CD4-positive, alpha-beta T cell (primary cell): ENCODE measurements at regions not wholly inside any gene's neighbourhood (a gene's known extent, or its start where the extent isn't known, plus 50 kb on each side); places are given as distances from the start of the nearest gene placed in this dataset.

ENCODE experiments used
- ATAC-seq: fragments of 200-7000 bp; cut with Tn5 transposase; one replicate; pipeline ENCODE4 v1.10.0; 2022; ENCODE audit warnings: mild to moderate bottlenecking; ENCODE audit not compliant: poor library complexity
- CTCF ChIA-PET: fragments of 350-600 bp; sonication (Branson Sonifier 250); formaldehyde crosslinking; loops from one replicate; lab custom pipeline; 2021; ENCODE audit warnings: antibody characterized with exemption, inconsistent platforms; lab: Charles Lee
- POLR2A ChIA-PET: fragments of 350-600 bp; sonication (Branson Sonifier 250); formaldehyde crosslinking; loops from one replicate; lab custom pipeline; 2021; ENCODE audit warnings: antibody characterized with exemption, inconsistent platforms; lab: Charles Lee
- DNase-seq, 14 experiments: peaks; one replicate each; pipeline ENCODE4 v3.0.0-alpha.2; 2013 to 2020; ENCODE audit warnings: mixed read lengths in 2 of 14
- H3K27ac ChIP-seq, 2 donors: one replicate each; pipeline versions ENCODE4 v1.5.1 to v1.7.0; 2013; ENCODE audit warnings: low read length in 2 of 2, low read depth in 1 of 2, mild to moderate bottlenecking in 1 of 2
- H3K27me3 ChIP-seq, 2 experiments: 1 replicate in 1 of 2; 2 replicates in 1 of 2; pipeline versions ENCODE4 v1.6.1 to v1.7.0; 2013; ENCODE audit warnings: low read length in 2 of 2, control low read depth in 1 of 2, mild to moderate bottlenecking in 1 of 2, moderate library complexity in 1 of 2; ENCODE audit not compliant: insufficient read depth in 2 of 2, control insufficient read depth in 1 of 2
- H3K36me3 ChIP-seq: one replicate; pipeline ENCODE4 v1.6.1; 2013; ENCODE audit warnings: low read length, control low read depth; ENCODE audit not compliant: insufficient read depth
- H3K4me1 ChIP-seq: one replicate; pipeline ENCODE4 v1.6.1; 2013; ENCODE audit warnings: low read length, control low read depth; ENCODE audit not compliant: insufficient read depth
- H3K4me3 ChIP-seq: one replicate; pipeline ENCODE4 v1.5.1; 2013; ENCODE audit warnings: mild to moderate bottlenecking, low read length, moderate library complexity
- H3K9me3 ChIP-seq, 2 experiments: 1 replicate in 1 of 2; 2 replicates in 1 of 2; pipeline versions ENCODE4 v1.6.1 to v1.7.0; 2013; ENCODE audit warnings: low read length in 2 of 2, mild to moderate bottlenecking in 2 of 2, control low read depth in 1 of 2, moderate library complexity in 1 of 2; ENCODE audit not compliant: control insufficient read depth in 1 of 2, insufficient read depth in 1 of 2
- H3K27ac Mint-ChIP-seq: one replicate; pipeline ENCODE4 v1.8.0; 2020; ENCODE audit warnings: mixed read lengths
- H3K27me3 Mint-ChIP-seq: one replicate; pipeline ENCODE4 v1.8.0; 2021; ENCODE audit warnings: mixed read lengths
- H3K36me3 Mint-ChIP-seq: one replicate; pipeline ENCODE4 v1.8.0; 2021; ENCODE audit warnings: low read depth, mixed read lengths
- H3K4me1 Mint-ChIP-seq: one replicate; pipeline ENCODE4 v1.8.0; 2021; ENCODE audit warnings: low read depth, mixed read lengths
- H3K4me3 Mint-ChIP-seq: one replicate; pipeline ENCODE4 v1.8.0; 2020; ENCODE audit warnings: mild to moderate bottlenecking, mixed read lengths
- H3K9me3 Mint-ChIP-seq: one replicate; pipeline ENCODE4 v1.8.0; 2020; ENCODE audit warnings: mixed read lengths
- intact Hi-C, 2 experiments: fragments of 100-400 bp; cut with DNase I in 1 of 2; cut with micrococcal nuclease in 1 of 2; formaldehyde crosslinking; loops; one replicate each; pipeline versions ENCODE4 v1.15.1 to v1.9.0; 2023 to 2025; cut with DNase I, micrococcal nuclease
- TF ChIP-seq, protein P1 (sequence below): fragments of 200-600 bp; IDR thresholded peaks from one replicate; pipeline ENCODE4 v1.8.0; 2022; ENCODE audit warnings: antibody characterized with exemption, mild to moderate bottlenecking

DNA sequence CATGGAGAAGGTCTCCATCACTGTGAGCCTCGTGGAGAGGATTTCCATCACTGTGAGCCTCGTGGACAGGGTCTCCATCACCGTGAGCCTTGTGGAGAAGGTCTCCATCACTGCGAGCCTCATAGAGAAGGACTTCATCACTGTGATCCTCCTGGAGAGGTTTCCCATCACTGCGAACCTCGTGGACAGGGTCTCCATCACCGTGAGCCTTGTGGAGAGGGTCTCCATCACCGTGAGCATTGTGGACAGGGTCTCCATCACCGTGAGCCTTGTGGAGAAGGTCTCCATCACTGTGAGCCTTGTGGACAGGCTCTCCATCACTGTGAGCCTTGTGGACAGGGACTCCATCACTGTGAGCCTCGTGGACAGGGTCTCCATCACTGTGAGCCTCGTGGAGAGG is 140.4 kb downstream of the ERMARD start:
- no peak for ATAC-seq
- peaks cover 0 to 27% of the 10 kb centered on the region in 2 experiments for H3K9me3 ChIP-seq
- H3K36me3 ChIP-seq, result no peaks in the 10 kb centered on the region
- H3K27ac Mint-ChIP-seq, result no peak overlapping the region
- DNase-seq, result no peak
- intact Hi-C loops, result no loop called here
- ChIA-PET POLR2A (no interaction called here), CTCF (no interaction called here)
- H3K36me3 Mint-ChIP-seq, result no peaks in the 10 kb centered on the region
- H3K4me3 Mint-ChIP-seq, result no peak overlapping the region
- H3K9me3 Mint-ChIP-seq, result no peaks in the 10 kb centered on the region
- no peaks in the 10 kb centered on the region for H3K4me1 Mint-ChIP-seq
- no peak overlapping the region for H3K27ac ChIP-seq
- TF ChIP-seq, protein P1, sequence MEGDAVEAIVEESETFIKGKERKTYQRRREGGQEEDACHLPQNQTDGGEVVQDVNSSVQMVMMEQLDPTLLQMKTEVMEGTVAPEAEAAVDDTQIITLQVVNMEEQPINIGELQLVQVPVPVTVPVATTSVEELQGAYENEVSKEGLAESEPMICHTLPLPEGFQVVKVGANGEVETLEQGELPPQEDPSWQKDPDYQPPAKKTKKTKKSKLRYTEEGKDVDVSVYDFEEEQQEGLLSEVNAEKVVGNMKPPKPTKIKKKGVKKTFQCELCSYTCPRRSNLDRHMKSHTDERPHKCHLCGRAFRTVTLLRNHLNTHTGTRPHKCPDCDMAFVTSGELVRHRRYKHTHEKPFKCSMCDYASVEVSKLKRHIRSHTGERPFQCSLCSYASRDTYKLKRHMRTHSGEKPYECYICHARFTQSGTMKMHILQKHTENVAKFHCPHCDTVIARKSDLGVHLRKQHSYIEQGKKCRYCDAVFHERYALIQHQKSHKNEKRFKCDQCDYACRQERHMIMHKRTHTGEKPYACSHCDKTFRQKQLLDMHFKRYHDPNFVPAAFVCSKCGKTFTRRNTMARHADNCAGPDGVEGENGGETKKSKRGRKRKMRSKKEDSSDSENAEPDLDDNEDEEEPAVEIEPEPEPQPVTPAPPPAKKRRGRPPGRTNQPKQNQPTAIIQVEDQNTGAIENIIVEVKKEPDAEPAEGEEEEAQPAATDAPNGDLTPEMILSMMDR, result no peak
- peaks cover 0 to 4% of the 10 kb centered on the region in 2 experiments for H3K27me3 ChIP-seq
- H3K4me3 ChIP-seq, result no peak overlapping the region
- no peaks in the 10 kb centered on the region for H3K4me1 ChIP-seq
- H3K27me3 Mint-ChIP-seq, result peaks cover 13% of the 10 kb centered on the region

DNA sequence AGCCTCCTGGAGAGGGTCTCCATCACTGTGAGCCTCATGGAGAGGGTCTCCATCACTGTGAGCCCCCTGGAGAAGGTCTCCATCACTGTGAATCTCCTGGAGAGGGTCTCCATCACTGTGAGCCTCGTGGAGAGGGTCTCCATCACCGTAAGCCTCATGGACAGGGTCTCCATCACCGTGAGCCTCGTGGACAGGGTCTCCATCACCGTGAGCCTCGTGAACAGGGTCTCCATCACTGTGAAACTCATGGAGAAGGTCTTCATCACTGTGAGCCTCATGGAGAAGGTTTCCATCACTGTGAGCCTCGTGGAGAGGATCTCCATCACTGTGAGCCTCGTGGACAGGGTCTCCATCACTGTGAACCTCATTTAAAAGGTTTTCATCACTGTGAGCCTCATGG is 140.0 kb downstream of the ERMARD start:
- H3K27ac Mint-ChIP-seq, result no peak overlapping the region
- no peak for ATAC-seq

DNA sequence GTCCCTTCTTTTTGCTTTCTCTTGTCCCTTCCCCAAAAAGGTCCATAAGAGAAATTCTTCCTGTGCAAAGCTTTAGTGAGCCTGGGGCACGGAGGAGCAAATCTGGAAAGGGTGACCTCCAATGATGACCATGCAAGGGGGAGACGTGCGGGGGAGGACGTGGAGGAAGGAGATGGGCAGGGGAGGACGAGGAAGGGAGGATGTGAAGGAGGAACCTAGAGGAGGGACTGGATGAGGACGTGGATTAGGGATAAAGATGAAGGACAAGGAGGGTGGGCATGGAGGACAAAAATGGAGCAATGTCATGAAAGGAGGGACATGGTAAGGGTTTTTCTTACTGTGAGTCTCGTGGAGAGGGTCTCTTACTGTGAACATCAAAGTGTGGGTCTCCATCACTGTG is 139.5 kb downstream of the ERMARD start:
- Histone ChIP-seq H3K4me3 (no peak overlapping the region), H3K27me3 (peaks cover 0 to 4% of the 10 kb centered on the region in 2 experiments), H3K36me3 (no peaks in the 10 kb centered on the region), H3K4me1 (no peaks in the 10 kb centered on the region), H3K27ac (no peak overlapping the region), H3K9me3 (peaks cover 0 to 23% of the 10 kb centered on the region in 2 experiments)
- Mint-ChIP-seq H3K36me3 (no peaks in the 10 kb centered on the region), H3K27ac (no peak overlapping the region), H3K9me3 (no peaks in the 10 kb centered on the region), H3K27me3 (peaks cover 18% of the 10 kb centered on the region), H3K4me1 (no peaks in the 10 kb centered on the region), H3K4me3 (no peak overlapping the region)
- CTCF ChIA-PET, result no interaction called here
- intact Hi-C loops, result no loop called here
- TF ChIP-seq, protein P1, result no peak
- DNase-seq, result no peak
- POLR2A ChIA-PET, result no interaction called here
- no peak for ATAC-seq

More for the DNA sequence above, 140.0 kb downstream of the ERMARD start:
- Histone ChIP-seq H3K4me1 (no peaks in the 10 kb centered on the region), H3K9me3 (peaks cover 0 to 27% of the 10 kb centered on the region in 2 experiments), H3K4me3 (no peak overlapping the region), H3K27ac (no peak overlapping the region), H3K27me3 (peaks cover 0 to 4% of the 10 kb centered on the region in 2 experiments), H3K36me3 (no peaks in the 10 kb centered on the region)
- TF ChIP-seq, protein P1, result no peak
- H3K36me3 Mint-ChIP-seq, result no peaks in the 10 kb centered on the region
- H3K4me1 Mint-ChIP-seq, result no peaks in the 10 kb centered on the region
- no peak for DNase-seq
- ChIA-PET POLR2A (no interaction called here), CTCF (no interaction called here)
- no peaks in the 10 kb centered on the region for H3K9me3 Mint-ChIP-seq
- H3K27me3 Mint-ChIP-seq, result peaks cover 13% of the 10 kb centered on the region
- H3K4me3 Mint-ChIP-seq, result no peak overlapping the region
- intact Hi-C loops, result no loop called here
